ENCODE measurements at regions not wholly inside any gene's neighbourhood (a gene's known extent, or its start where the extent isn't known, plus 50 kb on each side); places are given as distances from the start of the nearest gene placed in this dataset.
A peak's percentile ranks its signal among the peaks of the same experiment; 100 is the strongest.

DNA sequence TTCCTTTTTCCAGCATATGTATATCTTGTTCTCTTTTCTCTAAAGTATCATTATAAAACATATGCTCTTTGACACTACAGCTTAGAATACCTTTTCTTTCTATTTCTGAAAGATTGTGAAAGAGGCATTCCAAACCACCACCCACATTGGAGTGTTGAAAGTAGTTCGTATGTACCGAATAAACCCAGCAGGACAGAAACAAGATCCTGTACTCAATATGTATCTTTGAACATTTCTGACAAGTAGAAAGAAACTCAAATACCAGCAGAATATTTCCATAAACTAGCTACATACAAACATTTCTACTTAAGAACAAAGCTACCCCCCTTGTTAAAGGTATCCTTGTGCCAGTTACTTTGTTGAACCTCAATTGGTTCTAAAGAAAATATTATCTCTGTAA is 415.3 kb upstream of the ALCAM start:
- TF ChIP-seq, protein P1, sequence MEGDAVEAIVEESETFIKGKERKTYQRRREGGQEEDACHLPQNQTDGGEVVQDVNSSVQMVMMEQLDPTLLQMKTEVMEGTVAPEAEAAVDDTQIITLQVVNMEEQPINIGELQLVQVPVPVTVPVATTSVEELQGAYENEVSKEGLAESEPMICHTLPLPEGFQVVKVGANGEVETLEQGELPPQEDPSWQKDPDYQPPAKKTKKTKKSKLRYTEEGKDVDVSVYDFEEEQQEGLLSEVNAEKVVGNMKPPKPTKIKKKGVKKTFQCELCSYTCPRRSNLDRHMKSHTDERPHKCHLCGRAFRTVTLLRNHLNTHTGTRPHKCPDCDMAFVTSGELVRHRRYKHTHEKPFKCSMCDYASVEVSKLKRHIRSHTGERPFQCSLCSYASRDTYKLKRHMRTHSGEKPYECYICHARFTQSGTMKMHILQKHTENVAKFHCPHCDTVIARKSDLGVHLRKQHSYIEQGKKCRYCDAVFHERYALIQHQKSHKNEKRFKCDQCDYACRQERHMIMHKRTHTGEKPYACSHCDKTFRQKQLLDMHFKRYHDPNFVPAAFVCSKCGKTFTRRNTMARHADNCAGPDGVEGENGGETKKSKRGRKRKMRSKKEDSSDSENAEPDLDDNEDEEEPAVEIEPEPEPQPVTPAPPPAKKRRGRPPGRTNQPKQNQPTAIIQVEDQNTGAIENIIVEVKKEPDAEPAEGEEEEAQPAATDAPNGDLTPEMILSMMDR (IDR thresholded peaks at IDR 0.05; ENCODE audit: low read depth, low read length, missing control alignments), result no peak
- no peak for DNase-seq (ENCODE audit: extremely low read depth, low read depth)
- H3K4me3 ChIP-seq (replicated peaks; ENCODE audit: low read depth, low read length), result no peak overlapping the region

DNA sequence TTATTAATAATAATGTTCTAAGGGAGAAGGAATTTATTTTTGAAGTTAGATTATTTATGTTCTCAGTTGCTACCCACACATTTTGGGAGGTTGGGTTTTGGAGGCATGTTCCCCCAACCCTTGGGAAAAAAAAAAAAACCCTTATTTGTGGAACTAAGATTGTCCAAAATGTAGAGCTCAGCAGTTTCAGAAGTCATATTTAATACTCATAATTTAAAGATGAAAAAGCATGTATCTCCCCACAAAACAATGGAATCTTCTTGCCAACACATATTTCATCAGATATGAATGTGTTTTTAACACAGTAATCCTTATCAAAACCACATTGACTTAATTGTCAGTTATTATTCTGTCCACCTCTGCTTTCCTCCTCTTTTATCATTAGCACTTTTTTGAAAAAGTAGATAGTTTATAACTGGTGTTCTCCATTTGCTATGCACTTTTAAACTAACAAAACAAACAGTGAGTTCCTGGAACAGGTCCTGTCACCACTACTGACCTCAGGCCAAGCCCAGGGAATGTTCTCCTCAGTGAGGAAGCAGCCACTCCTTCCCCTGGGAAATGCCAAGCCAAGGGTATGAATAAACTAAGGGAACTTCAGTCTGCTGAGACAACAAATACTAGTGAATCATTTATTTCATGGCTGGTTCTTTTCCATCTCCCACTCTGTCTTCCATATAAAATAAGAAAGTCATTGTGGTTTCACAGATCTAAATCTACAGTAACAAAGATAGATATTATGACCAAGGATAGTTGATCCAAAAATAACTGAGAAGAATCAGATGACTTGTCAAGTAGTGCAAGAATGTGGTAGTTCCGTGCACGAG is 414.4 kb upstream of the ALCAM start:
- peak; percentile 41 for DNase-seq (ENCODE audit: extremely low read depth, low read depth)
- TF ChIP-seq, protein P1 (IDR thresholded peaks at IDR 0.05; ENCODE audit: low read depth, low read length, missing control alignments), result no peak

DNA sequence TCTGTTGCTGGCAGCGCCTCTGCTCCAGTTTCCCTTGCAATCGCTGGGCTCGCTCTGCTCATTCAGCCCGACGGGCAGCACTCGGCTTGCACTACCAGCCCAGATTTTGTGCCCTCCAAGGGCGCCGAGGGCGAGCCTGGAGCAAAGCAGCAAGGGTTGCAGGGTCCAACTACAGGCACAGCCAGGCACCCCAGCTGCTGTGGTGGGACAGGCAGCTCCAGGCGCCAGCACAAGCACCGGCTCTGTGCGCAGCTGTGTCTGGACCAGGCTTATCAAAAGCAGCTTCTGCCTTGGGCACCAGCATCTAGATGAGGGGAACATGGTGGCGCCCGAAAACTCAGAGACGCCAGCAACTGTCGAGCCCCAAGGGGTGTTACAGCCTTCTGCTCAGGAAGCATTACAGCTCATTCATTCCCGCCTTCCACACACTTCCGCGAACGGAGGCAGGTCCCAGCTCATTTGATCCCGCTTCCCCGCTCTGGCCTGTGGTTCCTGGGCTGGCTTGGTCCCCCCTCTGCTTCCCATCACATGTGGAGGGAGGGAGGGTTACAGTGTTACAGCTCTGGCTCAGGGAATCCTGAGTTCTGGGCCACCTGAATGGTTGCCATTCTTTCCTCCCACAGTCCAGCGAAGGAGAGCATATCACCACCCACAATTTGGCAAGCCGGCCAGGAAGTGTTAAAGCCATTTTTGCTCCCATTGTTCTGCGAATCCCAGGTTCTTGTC is 409.9 kb upstream of the ALCAM start:
- TF ChIP-seq, protein P1 (IDR thresholded peaks at IDR 0.05; ENCODE audit: low read depth, low read length, missing control alignments), result no peak
- DNase-seq (ENCODE audit: extremely low read depth, low read depth), result no peak
- H3K4me3 ChIP-seq (replicated peaks; ENCODE audit: low read depth, low read length), result no peak overlapping the region

More for the DNA sequence above, 414.4 kb upstream of the ALCAM start:
- H3K4me3 ChIP-seq (replicated peaks; ENCODE audit: low read depth, low read length), result no peak overlapping the region

DNA sequence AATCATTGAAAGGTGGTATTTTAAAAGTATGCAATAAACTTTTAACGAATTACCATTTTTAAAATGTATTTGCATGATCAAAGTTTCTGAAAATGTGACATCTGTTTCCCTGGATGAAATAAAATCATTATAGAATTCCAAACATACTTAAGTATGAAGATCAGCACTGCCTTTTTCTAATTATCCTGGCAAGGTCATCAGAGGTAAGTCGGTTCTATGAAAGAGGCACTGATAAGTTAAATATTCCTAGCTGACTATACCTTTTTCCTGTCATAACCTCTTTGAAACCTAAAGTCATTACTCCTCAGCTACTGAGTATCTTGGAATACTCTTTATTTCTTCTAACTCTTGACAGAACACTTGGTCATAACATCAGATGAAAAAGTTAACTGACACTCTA is 406.1 kb upstream of the ALCAM start:
- DNase-seq (ENCODE audit: extremely low read depth, low read depth), result no peak
- no peak overlapping the region for H3K4me3 ChIP-seq (replicated peaks; ENCODE audit: low read depth, low read length)
- TF ChIP-seq, protein P1 (IDR thresholded peaks at IDR 0.05; ENCODE audit: low read depth, low read length, missing control alignments), result no peak

DNA sequence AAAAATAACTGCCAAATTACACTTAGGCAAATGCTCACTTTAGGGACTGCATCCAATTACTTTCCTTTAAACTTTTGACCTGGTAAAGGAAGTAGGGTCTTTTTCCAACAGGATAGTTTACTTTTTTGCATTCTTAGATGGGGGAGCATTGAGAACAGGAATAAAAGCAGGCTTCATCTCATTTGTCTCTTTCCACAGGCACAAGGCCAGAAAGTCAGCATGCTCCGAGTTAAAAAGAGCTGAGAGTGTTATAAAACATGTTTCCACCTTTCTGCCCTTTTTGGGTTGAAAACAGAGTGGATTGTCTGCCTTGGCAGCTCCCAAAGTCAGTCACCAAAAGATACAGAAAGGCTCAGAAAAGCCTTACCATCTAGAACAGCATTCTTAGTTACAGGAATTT is 404.9 kb upstream of the ALCAM start:
- no peak overlapping the region for H3K4me3 ChIP-seq (replicated peaks; ENCODE audit: low read depth, low read length)
- DNase-seq (ENCODE audit: extremely low read depth, low read depth), result no peak
- TF ChIP-seq, protein P1 (IDR thresholded peaks at IDR 0.05; ENCODE audit: low read depth, low read length, missing control alignments), result no peak

DNA sequence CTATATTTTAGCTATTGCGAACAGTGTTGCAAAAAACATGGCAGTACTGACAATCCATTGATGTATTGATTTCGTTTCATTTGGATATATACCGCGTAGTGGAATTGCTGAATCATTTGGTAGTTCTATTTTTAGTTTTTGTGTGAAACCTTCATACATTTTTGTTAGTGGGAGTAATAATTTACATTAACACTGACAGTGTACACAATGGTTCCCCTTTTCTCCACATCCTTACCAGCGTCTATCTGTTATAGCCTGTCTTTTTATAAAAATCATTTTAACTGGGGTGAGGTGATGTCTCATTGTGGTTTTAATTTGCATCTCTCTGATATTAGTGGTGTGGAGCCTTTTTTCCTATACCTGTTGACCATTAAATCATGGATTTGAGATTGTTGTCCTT is 392.4 kb upstream of the ALCAM start:
- DNase-seq (ENCODE audit: extremely low read depth, low read depth), result no peak
- H3K4me3 ChIP-seq (replicated peaks; ENCODE audit: low read depth, low read length), result no peak overlapping the region
- TF ChIP-seq, protein P1 (IDR thresholded peaks at IDR 0.05; ENCODE audit: low read depth, low read length, missing control alignments), result no peak

All from HFF-Myc (cell line).